PC-3 (cell line): ENCODE measurements at regions not wholly inside any gene's neighbourhood (a gene's known extent, or its start where the extent isn't known, plus 50 kb on each side); places are given as distances from the start of the nearest gene placed in this dataset.

Source experiments
- CTCF ChIP-seq: fragments of 300-600 bp; sonication (generic); conservative IDR thresholded peaks from 2 replicates; pipeline ENCODE4 v1.5.1; 2017; ENCODE audit warnings: antibody characterized with exemption, low read depth, mild to moderate bottlenecking, low read length
- EZH2 ChIP-seq: fragments of 300-600 bp; sonication (generic); IDR thresholded peaks from one replicate; pipeline ENCODE4 v1.6.1; 2017; ENCODE audit warnings: antibody characterized with exemption, mild to moderate bottlenecking, low read length; ENCODE audit not compliant: unreplicated experiment
- EZH2phosphoT487 ChIP-seq: fragments of 300-600 bp; sonication (generic); IDR thresholded peaks from 2 replicates; pipeline ENCODE4 v1.6.1; 2018; ENCODE audit warnings: mild to moderate bottlenecking, antibody characterized with exemption, low read length, borderline replicate concordance

- TF ChIP-seq CTCF: no peak
- TF ChIP-seq EZH2phosphoT487: no peak
- no peak for TF ChIP-seq EZH2
Observed at GRCh38 chr4:94112644-94113043, 95.0 kb upstream of the SMARCAD1 start.
